Activated CD8-positive, alpha-beta T cell treated with anti-CD3 and anti-CD28 coated beads, Interleukin-2, amount 10 ng/mL, durations not matched to agents 7 days and 5 days (primary cell): ENCODE measurements at regions not wholly inside any gene's neighbourhood (a gene's known extent, or its start where the extent isn't known, plus 50 kb on each side); places are given as distances from the start of the nearest gene placed in this dataset.
"Not testable (repeated sequence)": the region's sequence is repeated elsewhere in the genome, so short reads cannot be mapped to it uniquely, and the experiment has no call there.

Experiments used
- ATAC-seq: fragments of 150-1000 bp; cut with Tn5 transposase; one replicate; pipeline ENCODE4 v1.10.0; 2021; ENCODE audit warnings: moderate library complexity
- CTCF ChIA-PET: fragments of 350-600 bp; sonication (Branson Sonifier 250); formaldehyde crosslinking; loops from one replicate; lab custom pipeline; 2021; ENCODE audit warnings: antibody characterized with exemption; lab: Charles Lee
- POLR2A ChIA-PET: fragments of 350-600 bp; sonication (Branson Sonifier 250); formaldehyde crosslinking; loops from one replicate; lab custom pipeline; 2021; ENCODE audit warnings: antibody characterized with exemption; lab: Charles Lee
- DNase-seq: peaks from one replicate; pipeline ENCODE4 v3.0.0-alpha.2; 2020
- H3K27ac Mint-ChIP-seq: one replicate; pipeline ENCODE4 v1.8.0; 2021; ENCODE audit warnings: mild to moderate bottlenecking, mixed read lengths
- H3K27me3 Mint-ChIP-seq: one replicate; pipeline ENCODE4 v1.8.0; 2021; ENCODE audit warnings: low read depth, mixed read lengths
- H3K36me3 Mint-ChIP-seq: one replicate; pipeline ENCODE4 v1.8.0; 2021; ENCODE audit warnings: low read depth, mixed read lengths
- H3K4me1 Mint-ChIP-seq: one replicate; pipeline ENCODE4 v1.8.0; 2021; ENCODE audit warnings: low read depth, mixed read lengths
- H3K4me3 Mint-ChIP-seq: one replicate; pipeline ENCODE4 v1.8.0; 2021; ENCODE audit warnings: mild to moderate bottlenecking, mixed read lengths
- H3K9me3 Mint-ChIP-seq: one replicate; pipeline ENCODE4 v1.8.0; 2022; ENCODE audit warnings: mixed read lengths; ENCODE audit not compliant: insufficient read depth

- Mint-ChIP-seq H3K27me3 (peaks cover 14% of the 10 kb centered on the region), H3K27ac (no peak overlapping the region), H3K9me3 (no peaks in the 10 kb centered on the region), H3K4me3 (no peak overlapping the region), H3K4me1 (peaks cover 17% of the 10 kb centered on the region), H3K36me3 (no peaks in the 10 kb centered on the region)
- ChIA-PET POLR2A (interaction anchor here (0.6 kb wide), 2 partner anchors 18 to 284 kb away, joined by 3 to 5 read pairs; partner anchors contain the start of gene TRIM13), CTCF (interaction anchor here (1.2 kb wide), 1 partner anchor 85 kb away, joined by 3 read pairs; no protein-coding TSS in a partner anchor)
- ATAC-seq = no peak
- no peak for DNase-seq
Measured at GRCh38 chr13:50280441-50280937, 265.2 kb downstream of the KCNRG start.

- Mint-ChIP-seq H3K27ac (no peak overlapping the region), H3K9me3 (no peaks in the 10 kb centered on the region), H3K27me3 (peaks cover 14% of the 10 kb centered on the region), H3K4me3 (no peak overlapping the region), H3K4me1 (peaks cover 17% of the 10 kb centered on the region), H3K36me3 (no peaks in the 10 kb centered on the region)
- ATAC-seq (no peak), DNase-seq (no peak)
- ChIA-PET CTCF (interaction anchor here (1.2 kb wide), 1 partner anchor 30 kb away, joined by 3 read pairs; no protein-coding TSS in a partner anchor), POLR2A (no interaction called here)
Measured at GRCh38 chr13:50282016-50282415, 266.8 kb downstream of the KCNRG start.

- POLR2A ChIA-PET = no interaction called here
- no peak overlapping the region for H3K27ac Mint-ChIP-seq
- H3K27me3 Mint-ChIP-seq = peaks cover 14% of the 10 kb centered on the region
- no peaks in the 10 kb centered on the region for H3K36me3 Mint-ChIP-seq
- no peak for ATAC-seq
- H3K4me1 Mint-ChIP-seq = peaks cover 17% of the 10 kb centered on the region
- DNase-seq = no peak
- H3K9me3 Mint-ChIP-seq = no peaks in the 10 kb centered on the region
- CTCF ChIA-PET = interaction anchor here (0.6 kb wide), 1 partner anchor 10 kb away, joined by 3 read pairs; no protein-coding TSS in a partner anchor
- no peak overlapping the region for H3K4me3 Mint-ChIP-seq
Measured at GRCh38 chr13:50283017-50283416, 267.8 kb downstream of the KCNRG start.

GRCh38 chr13:50284540-50284939 is 269.3 kb downstream of the KCNRG start:
- Mint-ChIP-seq H3K27me3 (peaks cover 14% of the 10 kb centered on the region), H3K27ac (no peak overlapping the region), H3K36me3 (no peaks in the 10 kb centered on the region), H3K4me1 (peaks cover 17% of the 10 kb centered on the region), H3K9me3 (no peaks in the 10 kb centered on the region), H3K4me3 (no peak overlapping the region)
- CTCF ChIA-PET = no interaction called here
- POLR2A ChIA-PET = no interaction called here
- DNase-seq (no peak), ATAC-seq (no peak)

- CTCF ChIA-PET = no interaction called here
- no peaks in the 10 kb centered on the region for H3K36me3 Mint-ChIP-seq
- peaks cover 9% of the 10 kb centered on the region for H3K27me3 Mint-ChIP-seq
- ATAC-seq = no peak
- no peak overlapping the region for H3K4me3 Mint-ChIP-seq
- peaks cover 17% of the 10 kb centered on the region for H3K4me1 Mint-ChIP-seq
- H3K27ac Mint-ChIP-seq = no peak overlapping the region
- H3K9me3 Mint-ChIP-seq = no peaks in the 10 kb centered on the region
- POLR2A ChIA-PET = no interaction called here
- no peak for DNase-seq
Measured at GRCh38 chr13:50285283-50285682, 270.0 kb downstream of the KCNRG start.

- H3K9me3 Mint-ChIP-seq = no peaks in the 10 kb centered on the region
- POLR2A ChIA-PET = no interaction called here
- H3K4me1 Mint-ChIP-seq = peaks cover 17% of the 10 kb centered on the region
- H3K27ac Mint-ChIP-seq = no peak overlapping the region
- CTCF ChIA-PET = no interaction called here
- H3K36me3 Mint-ChIP-seq = no peaks in the 10 kb centered on the region
- DNase-seq (no peak), ATAC-seq (no peak)
- H3K4me3 Mint-ChIP-seq = no peak overlapping the region
- H3K27me3 Mint-ChIP-seq = peaks cover 11% of the 10 kb centered on the region
Measured at GRCh38 chr13:50286324-50286723, 271.1 kb downstream of the KCNRG start.

GRCh38 chr13:50290186-50290585 is 274.9 kb downstream of the KCNRG start:
- H3K27ac Mint-ChIP-seq = no peak overlapping the region
- no peaks in the 10 kb centered on the region for H3K36me3 Mint-ChIP-seq
- H3K4me3 Mint-ChIP-seq = no peak overlapping the region
- peaks cover 5% of the 10 kb centered on the region for H3K27me3 Mint-ChIP-seq
- no peak for DNase-seq
- H3K4me1 Mint-ChIP-seq = peaks cover 11% of the 10 kb centered on the region
- POLR2A ChIA-PET = no interaction called here
- CTCF ChIA-PET = no interaction called here
- no peaks in the 10 kb centered on the region for H3K9me3 Mint-ChIP-seq
- ATAC-seq = no peak

- H3K4me3 Mint-ChIP-seq = no peak overlapping the region
- CTCF ChIA-PET = no interaction called here
- H3K27me3 Mint-ChIP-seq = peaks cover 5% of the 10 kb centered on the region
- POLR2A ChIA-PET = no interaction called here
- no peak for ATAC-seq
- H3K36me3 Mint-ChIP-seq = no peaks in the 10 kb centered on the region
- H3K27ac Mint-ChIP-seq = no peak overlapping the region
- H3K4me1 Mint-ChIP-seq = peaks cover 8% of the 10 kb centered on the region
- H3K9me3 Mint-ChIP-seq = no peaks in the 10 kb centered on the region
- no peak for DNase-seq
Measured at GRCh38 chr13:50291611-50292010, 276.4 kb downstream of the KCNRG start.

GRCh38 chr13:50292081-50292480 is 276.8 kb downstream of the KCNRG start:
- CTCF ChIA-PET = no interaction called here
- peaks cover 8% of the 10 kb centered on the region for H3K4me1 Mint-ChIP-seq
- H3K27ac Mint-ChIP-seq = no peak overlapping the region
- POLR2A ChIA-PET = no interaction called here
- no peak overlapping the region for H3K4me3 Mint-ChIP-seq
- H3K9me3 Mint-ChIP-seq = no peaks in the 10 kb centered on the region
- DNase-seq (no peak), ATAC-seq (no peak)
- H3K27me3 Mint-ChIP-seq = peaks cover 5% of the 10 kb centered on the region
- H3K36me3 Mint-ChIP-seq = no peaks in the 10 kb centered on the region

GRCh38 chr13:50294425-50294824 is 279.2 kb downstream of the KCNRG start:
- H3K27me3 Mint-ChIP-seq = peaks cover 13% of the 10 kb centered on the region
- CTCF ChIA-PET, H3K36me3 Mint-ChIP-seq, POLR2A ChIA-PET, DNase-seq, H3K4me3 Mint-ChIP-seq, H3K27ac Mint-ChIP-seq, H3K9me3 Mint-ChIP-seq, ATAC-seq: not testable (repeated sequence)
- H3K4me1 Mint-ChIP-seq = peaks cover 13% of the 10 kb centered on the region

- CTCF ChIA-PET = no interaction called here
- Mint-ChIP-seq H3K36me3 (peaks cover 6% of the 10 kb centered on the region), H3K9me3 (no peaks in the 10 kb centered on the region), H3K27me3 (peaks cover 18% of the 10 kb centered on the region), H3K4me1 (peaks cover 6% of the 10 kb centered on the region), H3K4me3 (no peak overlapping the region), H3K27ac (no peak overlapping the region)
- DNase-seq (no peak), ATAC-seq (no peak)
- POLR2A ChIA-PET = no interaction called here
Measured at GRCh38 chr13:50299546-50300249, 284.5 kb downstream of the KCNRG start.

- Mint-ChIP-seq H3K4me3 (no peak overlapping the region), H3K9me3 (no peaks in the 10 kb centered on the region), H3K4me1 (peaks cover 3% of the 10 kb centered on the region), H3K36me3 (no peaks in the 10 kb centered on the region), H3K27ac (no peak overlapping the region), H3K27me3 (peaks cover 15% of the 10 kb centered on the region)
- DNase-seq (no peak), ATAC-seq (no peak)
- CTCF ChIA-PET = no interaction called here
- POLR2A ChIA-PET = interaction anchor here (0.6 kb wide), 1 partner anchor 338 kb away, joined by 6 read pairs; no protein-coding TSS in a partner anchor
Measured at GRCh38 chr13:50303963-50304721, 288.9 kb downstream of the KCNRG start.
